ENCODE measurements at regions not wholly inside any gene's neighbourhood (a gene's known extent, or its start where the extent isn't known, plus 50 kb on each side); places are given as distances from the start of the nearest gene placed in this dataset.

GRCh38 chr10:129404091-129404490 lies 63.0 kb upstream of the MGMT start:
- no peak for DNase-seq
- H3K27ac Mint-ChIP-seq, result no peak overlapping the region
- H3K9me3 Mint-ChIP-seq, result no peaks in the 10 kb centered on the region
- H3K36me3 Mint-ChIP-seq (ENCODE audit: low read depth), result no peaks in the 10 kb centered on the region
- H3K4me1 Mint-ChIP-seq, result no peaks in the 10 kb centered on the region
- H3K27me3 Mint-ChIP-seq (ENCODE audit: low read depth, poor library complexity), result peaks cover 13% of the 10 kb centered on the region
- no peak overlapping the region for H3K4me3 Mint-ChIP-seq
- TF ChIP-seq CTCF (IDR thresholded peaks at IDR 0.05), result no peak

GRCh38 chr10:129405389-129405788 lies 61.7 kb upstream of the MGMT start:
- peaks cover 17% of the 10 kb centered on the region for H3K27me3 Mint-ChIP-seq (ENCODE audit: low read depth, poor library complexity)
- no peak overlapping the region for H3K4me3 Mint-ChIP-seq
- no peak overlapping the region for H3K27ac Mint-ChIP-seq
- H3K9me3 Mint-ChIP-seq, result no peaks in the 10 kb centered on the region
- DNase-seq, result no peak
- no peak for TF ChIP-seq CTCF (IDR thresholded peaks at IDR 0.05)
- no peaks in the 10 kb centered on the region for H3K36me3 Mint-ChIP-seq (ENCODE audit: low read depth)
- H3K4me1 Mint-ChIP-seq, result no peaks in the 10 kb centered on the region

- Mint-ChIP-seq H3K27me3 (ENCODE audit: low read depth, poor library complexity) (peaks cover 14% of the 10 kb centered on the region), H3K27ac (no peak overlapping the region), H3K4me1 (peaks cover 5% of the 10 kb centered on the region), H3K9me3 (no peaks in the 10 kb centered on the region), H3K36me3 (ENCODE audit: low read depth) (no peaks in the 10 kb centered on the region), H3K4me3 (no peak overlapping the region)
- no peak for DNase-seq
- no peak for TF ChIP-seq CTCF (IDR thresholded peaks at IDR 0.05)
Measured at GRCh38 chr10:129410688-129411392, 56.2 kb upstream of the MGMT start.

GRCh38 chr10:129411393-129411705 lies 55.7 kb upstream of the MGMT start:
- Mint-ChIP-seq H3K4me1 (peaks cover 9% of the 10 kb centered on the region), H3K27me3 (ENCODE audit: low read depth, poor library complexity) (peaks cover 8% of the 10 kb centered on the region), H3K9me3 (no peaks in the 10 kb centered on the region), H3K27ac (no peak overlapping the region), H3K4me3 (no peak overlapping the region), H3K36me3 (ENCODE audit: low read depth) (no peaks in the 10 kb centered on the region)
- DNase-seq, result no peak
- TF ChIP-seq CTCF (IDR thresholded peaks at IDR 0.05), result no peak

GRCh38 chr10:129411772-129412171 lies 55.3 kb upstream of the MGMT start:
- Mint-ChIP-seq H3K36me3 (ENCODE audit: low read depth) (no peaks in the 10 kb centered on the region), H3K27me3 (ENCODE audit: low read depth, poor library complexity) (peaks cover 8% of the 10 kb centered on the region), H3K4me3 (no peak overlapping the region), H3K9me3 (no peaks in the 10 kb centered on the region), H3K4me1 (peaks cover 13% of the 10 kb centered on the region), H3K27ac (no peak overlapping the region)
- DNase-seq, result no peak
- no peak for TF ChIP-seq CTCF (IDR thresholded peaks at IDR 0.05)

GRCh38 chr10:129413024-129413423 lies 54.0 kb upstream of the MGMT start:
- no peak overlapping the region for H3K4me3 Mint-ChIP-seq
- H3K27ac Mint-ChIP-seq, result no peak overlapping the region
- no peak for DNase-seq
- H3K9me3 Mint-ChIP-seq, result no peaks in the 10 kb centered on the region
- TF ChIP-seq CTCF (IDR thresholded peaks at IDR 0.05), result no peak
- H3K4me1 Mint-ChIP-seq, result peaks cover 22% of the 10 kb centered on the region
- H3K36me3 Mint-ChIP-seq (ENCODE audit: low read depth), result no peaks in the 10 kb centered on the region
- H3K27me3 Mint-ChIP-seq (ENCODE audit: low read depth, poor library complexity), result peaks cover 8% of the 10 kb centered on the region
